HG03159 (cell line): ENCODE measurements at regions not wholly inside any gene's neighbourhood (a gene's known extent, or its start where the extent isn't known, plus 50 kb on each side); places are given as distances from the start of the nearest gene placed in this dataset.
"Not testable (repeated sequence)": the region's sequence is repeated elsewhere in the genome, so short reads cannot be mapped to it uniquely, and the experiment has no call there.

Experiments
- ATAC-seq: cut with Tn5 transposase; IDR thresholded peaks from one replicate; pipeline ENCODE4 v1.9.1; 2021; ENCODE audit warnings: mild to moderate bottlenecking, moderate library complexity; ENCODE audit not compliant: unreplicated experiment

DNA sequence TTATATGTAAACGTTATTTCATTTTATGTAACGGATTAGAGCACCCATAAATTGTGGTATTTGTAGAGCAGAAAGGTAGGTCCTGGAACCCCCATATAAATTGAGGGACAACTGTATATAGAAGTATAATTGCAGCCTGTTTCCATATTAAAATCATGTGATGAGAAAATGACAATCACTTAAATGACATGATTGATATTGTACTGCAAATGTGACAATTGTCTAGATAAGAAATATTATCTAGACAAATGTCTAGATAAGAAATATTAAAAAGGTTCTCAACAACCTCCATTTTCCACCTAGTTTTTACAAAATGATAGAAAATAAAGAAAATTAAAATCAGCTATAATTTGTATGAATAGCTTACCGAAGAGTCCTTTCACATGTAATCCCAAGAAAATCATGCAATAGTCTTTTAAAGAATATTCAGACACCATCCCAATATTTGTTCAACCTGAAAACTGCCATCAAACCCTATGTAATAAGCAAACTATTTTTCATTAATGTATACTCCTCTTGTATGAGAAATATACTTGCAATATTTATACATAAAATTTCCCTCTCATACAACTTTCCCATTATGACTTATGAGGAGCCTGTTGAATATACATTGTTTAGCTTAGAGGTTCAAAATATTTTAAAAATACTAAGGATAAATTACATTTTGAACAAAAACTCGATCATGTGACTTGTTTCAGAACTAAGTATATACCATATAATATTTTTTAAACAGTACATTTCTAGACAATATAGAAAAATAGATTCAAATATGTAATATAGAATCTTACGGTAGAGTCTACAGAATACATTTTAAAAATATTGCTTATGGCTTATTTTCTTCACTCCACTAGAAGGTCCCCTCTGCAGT lies 153.2 kb downstream of the CRPPA start:
- no peak for ATAC-seq

DNA sequence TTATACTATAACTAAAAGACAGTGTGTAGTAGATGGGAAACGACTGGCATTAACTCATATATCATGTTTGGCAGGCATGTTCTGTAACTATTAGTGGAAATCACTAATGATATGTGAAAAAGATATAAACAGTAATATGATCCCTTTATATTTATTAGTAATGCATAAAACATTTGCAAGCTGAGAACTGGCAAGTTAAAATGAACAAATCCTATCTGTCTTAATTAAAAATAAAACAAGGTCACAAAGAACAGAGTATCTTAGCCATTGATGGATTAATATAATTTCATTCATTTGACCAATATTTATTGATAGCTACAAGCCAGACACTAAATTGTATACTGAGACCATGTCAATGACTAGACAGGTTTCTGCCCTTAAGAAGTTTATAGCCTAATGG lies 154.5 kb downstream of the CRPPA start:
- ATAC-seq, result no peak

DNA sequence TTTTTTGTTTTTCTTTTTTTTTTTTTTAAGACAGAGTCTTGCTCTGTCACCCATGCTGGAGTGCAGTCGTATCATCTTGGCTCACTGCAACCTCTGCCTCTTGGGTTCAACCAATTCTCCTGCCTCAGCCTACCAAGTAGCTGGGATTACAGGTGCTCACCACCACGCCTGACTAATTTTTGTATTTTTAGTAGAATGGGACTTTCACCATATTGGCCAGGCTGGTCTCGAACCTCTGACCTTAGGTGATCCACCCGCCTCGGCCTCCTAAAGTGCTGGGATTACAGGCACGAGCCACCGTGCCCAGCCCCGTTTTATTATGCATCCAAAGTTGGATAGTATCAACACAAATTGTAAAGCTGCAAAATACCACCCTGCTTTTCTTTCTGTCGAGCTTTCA lies 154.9 kb downstream of the CRPPA start:
- not testable (repeated sequence) for ATAC-seq

DNA sequence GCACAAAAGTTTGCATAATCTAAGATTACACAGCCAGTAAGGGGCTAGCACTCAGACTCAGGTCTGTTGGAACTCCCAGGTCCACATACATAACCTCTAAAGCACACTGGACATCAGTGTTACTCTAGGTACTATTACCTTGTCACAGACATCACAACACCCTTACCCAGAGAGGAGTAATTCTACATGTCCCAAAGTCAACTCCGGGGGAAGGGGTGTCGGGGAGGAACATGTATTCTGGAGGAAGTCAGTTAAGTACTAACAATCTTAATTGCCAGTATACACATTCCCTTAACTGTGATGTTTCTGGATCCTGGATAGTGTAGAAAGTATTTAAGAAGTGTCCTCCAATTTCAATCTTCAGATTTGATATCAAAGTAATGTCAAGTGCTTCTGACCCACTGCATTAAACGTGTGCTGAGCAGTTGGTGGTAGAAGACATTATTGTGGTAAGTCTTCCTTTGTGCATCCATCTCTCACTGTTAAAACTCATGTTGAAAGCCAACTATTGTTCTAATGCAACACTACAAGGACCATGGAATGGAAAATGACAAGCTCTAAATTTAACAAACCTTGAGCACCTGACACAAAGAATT lies 155.4 kb downstream of the CRPPA start:
- ATAC-seq, result no peak

DNA sequence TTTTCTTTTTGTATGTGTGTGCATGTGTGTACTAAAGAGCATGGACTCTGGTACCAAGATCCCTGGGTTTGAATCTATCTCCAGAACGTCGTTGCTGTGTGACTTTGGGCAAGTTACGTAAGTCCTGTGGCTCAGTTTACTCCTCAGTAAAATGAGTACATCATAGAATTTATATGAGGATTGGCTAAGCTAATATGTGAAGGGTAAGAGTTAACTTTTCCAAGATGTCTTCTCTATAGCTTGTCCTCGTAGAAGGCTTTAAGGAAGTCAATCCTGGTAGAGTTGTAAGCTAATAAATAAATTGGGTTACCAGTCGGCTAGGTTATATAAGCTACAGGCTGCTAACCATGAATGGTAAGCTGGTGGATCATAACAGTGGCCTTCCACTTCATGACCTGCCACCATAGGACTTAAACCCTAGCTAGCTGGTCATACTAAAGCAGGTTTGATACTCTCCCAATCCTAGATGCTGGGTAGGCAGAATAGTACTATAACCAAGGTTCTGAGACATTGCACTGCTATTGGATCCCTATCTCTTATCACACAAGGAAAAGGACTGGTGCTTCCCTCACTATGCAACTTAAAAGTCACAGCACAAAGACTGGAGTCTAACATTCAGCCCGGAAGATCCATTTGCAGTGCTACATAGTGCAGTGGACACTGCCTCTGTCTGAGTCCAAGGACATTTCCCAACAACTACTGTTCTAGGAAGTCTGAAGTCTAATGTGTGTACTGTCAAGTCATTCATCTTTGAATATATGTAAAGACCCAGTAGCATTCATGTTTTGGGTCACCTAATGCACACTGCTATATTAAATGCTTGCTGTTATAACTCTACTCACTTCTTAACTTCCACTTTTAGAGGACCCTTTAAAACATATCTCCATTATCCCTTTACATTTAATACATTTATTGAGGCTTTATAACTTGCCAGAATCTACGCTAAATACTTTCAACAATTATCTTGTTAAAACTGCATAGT lies 156.2 kb downstream of the CRPPA start:
- ATAC-seq, result no peak

DNA sequence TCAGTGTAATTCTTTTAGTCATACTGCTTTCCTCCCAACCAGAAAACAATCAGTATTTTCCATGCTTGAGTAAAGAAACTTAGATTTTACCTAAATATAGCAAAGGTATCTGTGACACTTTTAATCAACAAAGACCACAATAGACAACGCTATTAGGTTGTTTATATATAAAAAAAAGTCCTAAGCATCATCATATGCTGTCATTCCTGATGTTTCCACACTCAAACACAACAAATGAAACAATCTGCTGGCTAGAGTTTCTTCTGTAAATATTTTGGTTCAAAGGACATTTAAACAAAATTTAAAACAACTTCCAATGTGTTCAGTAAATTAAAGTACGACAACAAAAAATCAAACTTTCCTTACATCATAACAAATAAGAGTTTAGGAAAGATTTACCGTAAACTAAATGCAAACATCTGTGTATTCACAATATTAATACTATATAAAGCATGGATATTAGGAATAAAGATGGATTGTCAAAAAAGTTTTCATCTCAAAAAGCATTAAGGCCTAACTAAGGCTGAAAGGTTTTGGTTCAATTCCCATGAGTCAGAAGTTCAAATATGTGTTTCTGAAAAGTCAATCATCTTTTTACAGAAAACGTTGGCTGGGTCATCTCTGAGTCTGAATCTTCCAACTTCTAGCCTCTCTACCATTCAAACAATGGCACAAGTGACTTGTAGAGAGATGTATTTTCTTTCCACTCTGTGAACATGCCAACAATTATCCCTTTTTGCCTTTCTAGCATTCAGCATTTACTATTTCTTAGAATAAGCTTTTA lies 157.1 kb downstream of the CRPPA start:
- ATAC-seq, result no peak

DNA sequence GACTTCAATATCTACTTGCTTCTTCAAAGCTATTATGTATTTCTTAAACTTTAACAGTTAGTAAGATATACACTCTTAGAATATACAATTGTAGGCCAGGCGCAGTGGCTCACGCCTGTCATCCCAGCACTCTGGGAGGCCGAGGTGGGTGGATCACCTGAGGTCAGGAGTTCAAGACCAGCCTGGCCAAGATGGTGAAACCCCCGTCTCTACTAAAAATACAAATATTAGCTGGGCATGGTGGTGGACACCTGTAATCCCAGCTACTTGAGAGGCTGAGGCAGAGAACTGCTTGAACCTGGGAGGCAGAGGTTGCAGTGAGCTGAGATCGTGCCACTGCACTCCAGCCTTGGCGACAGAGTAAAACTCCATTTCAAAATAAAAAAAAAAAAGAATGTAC lies 158.0 kb downstream of the CRPPA start:
- ATAC-seq, result not testable (repeated sequence)

DNA sequence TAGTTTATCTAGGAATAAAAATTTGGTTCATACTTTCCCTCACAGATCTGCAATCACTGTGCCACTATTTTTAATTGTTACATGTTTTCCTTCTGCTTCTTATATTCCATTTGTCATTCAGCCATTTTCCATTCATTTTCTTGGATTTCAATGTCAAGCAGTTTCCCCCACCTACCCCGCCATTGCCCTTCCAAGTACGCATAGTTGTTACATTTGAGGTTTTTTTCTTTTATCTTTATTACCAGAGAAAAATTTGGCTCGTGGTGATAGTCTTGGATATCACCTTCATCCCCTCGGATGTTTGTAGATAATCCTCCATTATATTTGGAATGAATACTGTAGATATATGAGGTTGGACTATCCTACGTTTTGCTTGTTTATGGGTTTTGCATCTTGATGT lies 159.7 kb downstream of the CRPPA start:
- ATAC-seq, result no peak

DNA sequence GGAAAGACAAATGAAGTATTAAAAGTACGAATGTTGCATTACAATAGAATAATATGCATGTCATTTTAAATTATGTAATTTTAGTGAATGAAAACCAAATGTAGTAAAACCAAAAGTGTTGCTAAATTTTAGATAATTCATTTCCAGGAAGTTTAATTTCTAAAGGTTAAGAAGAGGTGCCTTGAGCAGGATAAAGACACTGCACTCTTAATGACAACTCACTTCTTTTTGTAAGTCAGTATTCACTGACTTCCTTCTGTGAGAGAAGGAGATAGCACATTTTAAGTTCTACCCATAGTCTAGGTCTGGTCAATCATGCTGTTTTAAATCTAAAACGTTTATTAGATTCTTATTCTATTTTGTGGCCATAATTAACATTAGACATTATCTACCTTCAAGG lies 160.2 kb downstream of the CRPPA start:
- no peak for ATAC-seq

DNA sequence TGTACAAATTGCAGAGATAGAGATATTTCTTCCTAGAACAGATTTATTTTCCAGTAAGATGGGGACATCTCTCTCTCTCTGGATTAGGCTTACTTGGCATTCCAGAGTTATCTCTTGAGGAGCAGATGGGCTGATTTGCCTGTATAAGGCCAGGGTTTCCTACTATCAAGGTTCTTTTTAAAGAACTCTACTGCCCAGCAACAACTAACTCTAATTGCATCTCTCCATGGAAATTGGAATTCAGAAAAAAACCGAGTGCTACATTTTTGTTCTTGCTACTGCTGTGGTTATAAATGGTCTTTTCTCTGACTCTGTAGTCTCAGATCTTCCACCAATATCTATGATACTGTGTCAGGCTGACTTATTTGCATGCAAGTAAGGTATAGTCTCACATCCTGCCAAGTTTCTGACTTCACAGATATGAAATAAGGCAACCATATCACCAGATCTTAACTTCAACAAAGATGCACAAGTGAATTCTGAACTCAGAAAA lies 161.1 kb downstream of the CRPPA start:
- ATAC-seq, result peak; percentile 86

DNA sequence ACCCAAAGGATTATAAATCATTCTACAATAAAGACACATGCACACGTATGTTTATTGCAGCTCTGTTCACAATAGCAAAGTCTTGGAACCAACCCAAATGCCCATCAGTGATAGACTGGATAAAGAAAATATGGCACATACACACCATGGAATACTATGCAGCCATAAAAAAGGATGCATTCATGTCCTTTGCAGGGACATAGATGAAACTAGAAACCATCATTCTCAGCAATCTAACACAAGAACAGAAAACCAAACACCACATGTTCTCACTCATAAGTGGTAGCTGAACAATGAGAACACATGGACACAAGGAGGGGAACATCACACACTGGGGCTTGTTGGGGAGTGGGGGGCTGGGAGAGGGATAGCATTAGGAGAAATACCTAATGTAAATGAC lies 164.9 kb downstream of the CRPPA start:
- not testable (repeated sequence) for ATAC-seq

DNA sequence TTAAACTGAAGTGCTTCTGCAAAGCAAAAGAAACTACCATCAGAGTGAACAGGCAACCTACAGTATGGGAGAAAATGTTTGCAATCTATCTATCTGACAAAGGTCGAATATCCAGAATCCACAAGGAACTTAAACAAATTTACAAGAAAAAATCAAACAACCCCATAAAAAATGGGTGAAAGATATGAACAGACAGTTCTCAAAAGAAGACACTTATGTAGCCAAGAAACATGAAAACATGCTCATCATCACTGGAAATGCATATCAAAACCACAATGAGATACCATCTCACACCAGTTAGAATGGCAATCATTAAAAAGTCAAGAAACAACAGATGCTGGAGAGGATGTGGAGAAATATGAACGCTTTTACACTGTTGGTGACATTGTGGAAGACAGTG lies 165.4 kb downstream of the CRPPA start:
- ATAC-seq, result not testable (repeated sequence)

DNA sequence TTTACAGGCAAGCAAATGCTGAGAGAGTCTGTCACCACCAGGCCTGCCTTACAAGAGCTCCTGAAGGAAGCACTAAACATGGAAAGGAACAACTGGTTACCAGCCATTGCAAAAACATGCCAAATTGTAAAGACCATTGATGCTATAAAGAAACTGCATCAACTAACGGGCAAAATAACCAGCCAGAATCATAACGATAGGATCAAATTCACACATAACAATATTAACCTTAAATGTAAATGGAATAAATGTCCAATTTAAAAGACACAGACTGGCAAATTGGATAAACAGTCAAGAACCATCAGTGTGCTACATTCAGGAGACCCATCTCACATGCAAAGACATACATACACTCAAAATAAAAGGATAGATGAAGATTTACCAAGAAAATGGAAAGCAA lies 170.7 kb downstream of the CRPPA start:
- ATAC-seq, result not testable (repeated sequence)

DNA sequence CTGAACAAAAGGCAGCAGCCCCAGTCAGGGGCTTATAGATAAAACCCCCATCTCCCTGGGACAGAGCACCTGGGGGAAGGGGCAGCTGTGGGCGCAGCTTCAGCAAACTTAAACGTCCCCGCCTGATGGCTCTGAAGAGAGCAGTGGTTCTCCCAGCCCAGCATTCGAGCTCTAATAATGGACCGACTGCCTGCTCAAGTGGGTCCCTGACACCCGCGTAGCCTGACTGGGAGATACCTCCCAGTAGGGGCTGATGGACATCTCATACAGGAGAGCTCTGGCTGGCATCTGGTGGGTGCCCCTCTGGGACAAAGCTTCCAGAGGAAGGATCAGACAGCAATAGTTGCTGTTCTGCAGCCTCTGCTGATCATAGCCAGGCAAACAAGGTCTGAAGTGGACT lies 172.1 kb downstream of the CRPPA start:
- not testable (repeated sequence) for ATAC-seq

DNA sequence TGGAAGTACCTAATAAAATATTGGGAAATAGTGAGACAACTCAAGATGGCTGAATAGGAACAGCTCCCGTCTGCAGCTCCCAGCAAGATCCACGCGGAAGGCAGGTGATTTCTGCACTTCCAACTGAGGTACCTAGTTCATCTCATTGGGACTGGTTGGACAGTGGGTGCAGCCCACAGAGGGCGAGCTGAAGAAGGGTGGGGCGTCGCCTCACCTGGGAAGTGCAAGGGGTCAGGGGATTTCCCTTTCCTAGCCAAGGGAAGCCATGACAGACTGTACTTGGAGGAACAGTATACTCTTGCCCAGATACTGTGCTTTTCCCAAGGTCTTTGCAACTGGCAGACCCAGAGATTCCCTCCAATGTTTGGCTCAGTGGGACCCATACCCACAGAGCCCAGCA lies 172.8 kb downstream of the CRPPA start:
- ATAC-seq, result not testable (repeated sequence)

DNA sequence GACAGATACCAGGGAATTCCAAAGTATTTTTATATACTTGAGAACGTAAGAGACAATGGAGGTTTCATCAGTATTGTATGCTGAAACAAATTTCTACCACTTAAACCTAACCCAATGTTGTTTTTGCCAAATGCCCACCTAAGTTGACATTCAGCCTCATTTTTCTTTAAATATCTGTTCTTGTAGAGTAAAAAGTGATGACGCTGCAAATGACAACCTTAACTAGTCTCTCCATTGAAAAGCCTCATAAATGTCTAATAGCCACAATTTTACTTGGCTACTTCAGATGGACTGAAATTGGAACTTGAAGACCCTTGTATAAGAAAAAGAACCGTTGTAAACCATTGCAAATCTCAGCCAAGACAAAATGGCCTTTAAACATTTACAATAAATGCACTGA lies 176.9 kb downstream of the CRPPA start:
- ATAC-seq, result no peak

DNA sequence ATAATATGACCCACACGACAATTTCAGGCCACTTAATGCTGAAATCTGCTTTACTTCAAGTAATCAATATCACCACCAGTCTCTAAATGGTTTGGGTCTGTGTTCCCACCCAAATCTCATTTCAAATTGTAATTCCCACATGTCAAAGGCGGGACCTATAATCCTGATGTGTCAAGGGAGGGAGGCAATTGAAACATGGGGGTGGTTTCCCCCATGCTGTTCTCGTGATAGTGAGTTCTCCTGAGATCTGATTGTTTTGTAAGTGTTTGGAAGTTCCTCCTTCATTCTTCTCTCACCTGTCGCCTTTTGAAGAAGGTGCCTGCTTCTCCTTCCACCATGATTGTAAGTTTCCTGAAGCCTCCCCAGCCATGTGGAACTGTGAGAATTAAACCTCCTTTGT lies 178.4 kb downstream of the CRPPA start:
- ATAC-seq, result no peak

DNA sequence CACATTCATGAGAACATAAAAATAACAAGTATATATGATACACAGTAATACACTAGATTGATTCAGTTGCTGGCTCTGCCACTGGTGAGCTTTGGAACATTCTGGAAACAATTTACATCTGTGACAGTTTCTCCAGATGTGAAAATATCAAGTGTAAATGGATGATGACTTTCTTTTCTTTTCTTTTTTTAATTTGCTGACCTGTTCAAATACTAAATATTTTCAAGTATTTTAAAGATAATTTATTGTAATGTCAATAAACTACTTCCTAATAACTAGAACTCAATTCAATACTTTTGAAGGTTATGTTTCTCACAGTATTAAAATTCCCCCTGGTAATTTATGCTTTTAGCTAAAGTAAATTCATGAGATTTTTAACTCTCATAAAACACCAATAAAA lies 180.3 kb downstream of the CRPPA start:
- ATAC-seq, result no peak

DNA sequence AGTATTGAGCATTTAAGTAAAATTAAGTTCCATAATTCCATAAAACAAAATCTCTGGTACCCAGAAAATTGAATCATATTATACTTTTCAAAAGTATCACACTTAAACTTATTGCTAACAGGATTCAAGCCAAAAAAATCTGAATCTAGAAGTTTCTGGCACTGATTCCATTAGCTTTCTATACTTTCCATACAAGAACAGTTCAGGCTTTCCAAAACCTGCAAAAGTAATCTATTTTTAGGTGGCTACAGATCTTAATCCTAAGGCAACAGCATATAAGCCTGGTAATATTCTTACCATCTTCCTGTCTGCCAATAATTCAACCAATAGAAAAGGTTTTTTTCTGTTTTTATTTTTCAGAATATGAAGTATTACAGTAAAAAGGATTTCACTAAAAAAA lies 185.0 kb downstream of the CRPPA start:
- ATAC-seq, result no peak
